H1 (cell line): ENCODE measurements at regions not wholly inside any gene's neighbourhood (a gene's known extent, or its start where the extent isn't known, plus 50 kb on each side); places are given as distances from the start of the nearest gene placed in this dataset.

ENCODE experiments used
- CHD2 ChIP-seq: IDR thresholded peaks from 2 replicates; pipeline ENCODE4 v1.6.1; 2012; ENCODE audit warnings: low read length, improper control_type of control experiment
- CREB1 ChIP-seq: IDR thresholded peaks from 2 replicates; pipeline ENCODE4 v1.6.1; 2012; ENCODE audit warnings: inconsistent platforms
- EZH2 ChIP-seq: fragments of 200-600 bp; sonication (generic); IDR thresholded peaks from 2 replicates; pipeline ENCODE4 v1.7.1; 2012; ENCODE audit warnings: low read depth, mild to moderate bottlenecking, moderate library complexity, low read length, inconsistent platforms; ENCODE audit not compliant: severe bottlenecking
- FOSL1 ChIP-seq: IDR thresholded peaks from 2 replicates; pipeline ENCODE4 v1.6.1; 2011; ENCODE audit warnings: mild to moderate bottlenecking, low read depth, low read length, moderate library complexity; ENCODE audit not compliant: insufficient read depth
- GABPA ChIP-seq: IDR thresholded peaks from 2 replicates; pipeline ENCODE4 v1.6.1; 2011; ENCODE audit warnings: mild to moderate bottlenecking, low read length, moderate library complexity, borderline replicate concordance; ENCODE audit not compliant: insufficient read depth
- GTF2F1 ChIP-seq: IDR thresholded peaks from 2 replicates; pipeline ENCODE4 v1.6.1; 2012; ENCODE audit warnings: low read depth, low read length, improper control_type of control experiment, borderline replicate concordance
- HDAC6 ChIP-seq: IDR thresholded peaks from one replicate; pipeline ENCODE4 v1.7.1; 2012; ENCODE audit warnings: low read depth, mild to moderate bottlenecking, inconsistent platforms, low read length, moderate library complexity
- RBBP5 ChIP-seq: IDR thresholded peaks from 2 replicates; pipeline ENCODE4 v1.7.1; 2012; ENCODE audit warnings: low read depth, mild to moderate bottlenecking, inconsistent platforms, low read length, moderate library complexity, borderline replicate concordance
- RFX5 ChIP-seq: IDR thresholded peaks from 2 replicates; pipeline ENCODE4 v1.6.1; 2011; ENCODE audit warnings: low read depth, low read length, improper control_type of control experiment, borderline replicate concordance
- RNF2 ChIP-seq: fragments of 200-900, 300-1000 bp; sonication (generic); IDR thresholded peaks from 2 replicates; pipeline ENCODE4 v1.7.1; 2016; ENCODE audit warnings: borderline replicate concordance, low read depth, mild to moderate bottlenecking, antibody characterized with exemption, low read length; ENCODE audit not compliant: poor library complexity, severe bottlenecking; ENCODE audit errors: missing control alignments
- TAF1 ChIP-seq: IDR thresholded peaks from 2 replicates; pipeline ENCODE4 v1.6.1; 2011; ENCODE audit warnings: mild to moderate bottlenecking, low read depth, low read length
- TF ChIP-seq, protein P1 (sequence below), 3 experiments: IDR thresholded peaks; 1 replicate in 2 of 3; 2 replicates in 1 of 3; pipeline versions ENCODE4 v1.5.1 to v1.6.1; 2011; ENCODE audit warnings: low read length in 3 of 3, mild to moderate bottlenecking in 3 of 3, inconsistent platforms in 2 of 3, low read depth in 1 of 3, moderate library complexity in 1 of 3; ENCODE audit not compliant: insufficient read depth in 1 of 3; ENCODE audit errors: control extremely low read depth in 1 of 3

DNA sequence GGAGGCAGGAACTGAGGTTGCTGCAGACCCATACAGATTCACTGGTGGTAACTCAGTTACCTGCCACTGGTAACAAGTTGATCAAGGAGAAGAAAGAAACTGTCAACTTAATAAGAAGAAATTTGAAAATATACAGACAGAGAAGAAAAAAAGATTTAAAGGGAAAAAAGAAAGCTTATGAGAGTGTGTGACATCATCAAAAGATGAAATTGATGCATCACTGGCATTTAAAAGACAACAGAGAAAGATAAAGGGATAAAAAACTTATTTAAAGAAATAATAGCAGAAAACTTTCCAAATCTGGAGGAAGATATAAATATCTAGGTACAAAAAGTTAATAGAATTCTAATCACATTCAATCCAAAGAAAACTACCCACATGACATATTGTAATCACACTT is 1003.2 kb downstream of the TDRD15 start:
- no peak for TF ChIP-seq RBBP5
- TF ChIP-seq, protein P1, sequence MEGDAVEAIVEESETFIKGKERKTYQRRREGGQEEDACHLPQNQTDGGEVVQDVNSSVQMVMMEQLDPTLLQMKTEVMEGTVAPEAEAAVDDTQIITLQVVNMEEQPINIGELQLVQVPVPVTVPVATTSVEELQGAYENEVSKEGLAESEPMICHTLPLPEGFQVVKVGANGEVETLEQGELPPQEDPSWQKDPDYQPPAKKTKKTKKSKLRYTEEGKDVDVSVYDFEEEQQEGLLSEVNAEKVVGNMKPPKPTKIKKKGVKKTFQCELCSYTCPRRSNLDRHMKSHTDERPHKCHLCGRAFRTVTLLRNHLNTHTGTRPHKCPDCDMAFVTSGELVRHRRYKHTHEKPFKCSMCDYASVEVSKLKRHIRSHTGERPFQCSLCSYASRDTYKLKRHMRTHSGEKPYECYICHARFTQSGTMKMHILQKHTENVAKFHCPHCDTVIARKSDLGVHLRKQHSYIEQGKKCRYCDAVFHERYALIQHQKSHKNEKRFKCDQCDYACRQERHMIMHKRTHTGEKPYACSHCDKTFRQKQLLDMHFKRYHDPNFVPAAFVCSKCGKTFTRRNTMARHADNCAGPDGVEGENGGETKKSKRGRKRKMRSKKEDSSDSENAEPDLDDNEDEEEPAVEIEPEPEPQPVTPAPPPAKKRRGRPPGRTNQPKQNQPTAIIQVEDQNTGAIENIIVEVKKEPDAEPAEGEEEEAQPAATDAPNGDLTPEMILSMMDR (IDR thresholded peaks at IDR 0.05; ENCODE audit: control extremely low read depth in 1 of 3, insufficient read depth in 1 of 3, low read depth in 1 of 3, low read length in 3 of 3) = no peak
- no peak for TF ChIP-seq EZH2
- no peak for TF ChIP-seq GABPA
- TF ChIP-seq RNF2 = no peak
- TF ChIP-seq TAF1 = no peak
- TF ChIP-seq FOSL1 = no peak
- TF ChIP-seq RFX5 = no peak
- no peak for TF ChIP-seq CREB1
- no peak for TF ChIP-seq GTF2F1
- TF ChIP-seq HDAC6 = no peak
- TF ChIP-seq CHD2 = no peak
